A673 (cell line): ENCODE measurements at regions not wholly inside any gene's neighbourhood (a gene's known extent, or its start where the extent isn't known, plus 50 kb on each side); places are given as distances from the start of the nearest gene placed in this dataset.

Source experiments
- BruUV-seq: library from RNA; stranded (reverse); fragments of 400-500 nt; replicated peaks from 2 replicates; lab custom pipeline; 2021; lab: Mats Ljungman, UMichigan
- CTCF ChIA-PET: fragments of 300-600 bp; sonication (Branson Sonifier 250); formaldehyde crosslinking; loops from one replicate; lab custom pipeline; 2022; ENCODE audit warnings: antibody characterized with exemption; lab: Charles Lee
- POLR2A ChIA-PET: fragments of 300-600 bp; sonication (Branson Sonifier 250); formaldehyde crosslinking; loops from one replicate; lab custom pipeline; 2022; ENCODE audit warnings: antibody characterized with exemption; ENCODE audit not compliant: low non-redundant PET; lab: Charles Lee
- DNase-seq: peaks from one replicate; pipeline ENCODE4 v3.0.0-alpha.2; 2015; ENCODE audit warnings: low spot score
- H3K27ac ChIP-seq: fragments of 200-600 bp; sonication (generic); 2 replicates; pipeline ENCODE4 v1.5.1; 2016; ENCODE audit warnings: mixed run types, low read depth, mild to moderate bottlenecking, mixed read lengths, antibody characterized with exemption, low read length; ENCODE audit not compliant: poor library complexity, severe bottlenecking
- H3K27me3 ChIP-seq: fragments of 200-600 bp; sonication (generic); replicated peaks from 2 replicates; pipeline ENCODE4 v1.6.1; 2017; ENCODE audit warnings: mixed run types, low read depth, mild to moderate bottlenecking, mixed read lengths, antibody characterized with exemption, low read length; ENCODE audit not compliant: insufficient read depth, poor library complexity
- H3K36me3 ChIP-seq: fragments of 200-600 bp; sonication (generic); 2 replicates; pipeline ENCODE4 v1.6.1; 2016; ENCODE audit warnings: mixed run types, mild to moderate bottlenecking, mixed read lengths, antibody characterized with exemption, low read length; ENCODE audit not compliant: insufficient read depth, poor library complexity, severe bottlenecking
- H3K4me1 ChIP-seq: fragments of 200-600 bp; sonication (generic); 2 replicates; pipeline ENCODE4 v1.6.1; 2017; ENCODE audit warnings: mixed run types, mild to moderate bottlenecking, mixed read lengths, antibody characterized with exemption, low read length; ENCODE audit not compliant: insufficient read depth, poor library complexity, severe bottlenecking
- H3K4me3 ChIP-seq: fragments of 200-600 bp; sonication (generic); 2 replicates; pipeline ENCODE4 v1.5.1; 2016; ENCODE audit warnings: low read depth, mixed run types, mild to moderate bottlenecking, mixed read lengths, low read length; ENCODE audit not compliant: poor library complexity, severe bottlenecking
- H3K9me3 ChIP-seq: fragments of 200-600 bp; sonication (generic); 2 replicates; pipeline ENCODE4 v1.6.1; 2016; ENCODE audit warnings: mixed run types, low read depth, mild to moderate bottlenecking, mixed read lengths, antibody characterized with exemption, low read length; ENCODE audit not compliant: poor library complexity, severe bottlenecking
- CTCF ChIP-seq: fragments of 300-800, 200-600 bp; sonication (generic); conservative IDR thresholded peaks from 2 replicates; pipeline ENCODE4 v1.5.1; 2017; ENCODE audit warnings: low read depth, mild to moderate bottlenecking, antibody characterized with exemption, low read length, moderate library complexity, mixed read lengths
- EZH2 ChIP-seq: fragments of 200-600 bp; sonication (generic); IDR thresholded peaks from 2 replicates; pipeline ENCODE4 v1.6.1; 2017; ENCODE audit warnings: borderline replicate concordance, low read depth, mild to moderate bottlenecking, mixed read lengths, antibody characterized with exemption, low read length; ENCODE audit not compliant: poor library complexity, severe bottlenecking
- intact Hi-C: fragments of 100-400 bp; cut with micrococcal nuclease; formaldehyde crosslinking; loops from one replicate; pipeline ENCODE4 v1.10.0; 2022; ENCODE audit not compliant: unreplicated experiment

GRCh38 chr6:137666202-137666774 lies 172.1 kb upstream of the OLIG3 start:
- no peaks in the 10 kb centered on the region for H3K4me1 ChIP-seq
- peaks cover 17% of the 10 kb centered on the region for H3K27me3 ChIP-seq
- H3K9me3 ChIP-seq = no peaks in the 10 kb centered on the region
- TF ChIP-seq EZH2 = no peak
- POLR2A ChIA-PET = no interaction called here
- H3K36me3 ChIP-seq = no peaks in the 10 kb centered on the region
- CTCF ChIA-PET = no interaction called here
- no peak overlapping the region for H3K4me3 ChIP-seq
- H3K27ac ChIP-seq = no peak overlapping the region
- no peak for DNase-seq
- intact Hi-C loops = no loop called here
- no TSS peak for BruUV-seq

GRCh38 chr6:137673603-137674002 lies 179.4 kb upstream of the OLIG3 start:
- BruUV-seq = no TSS peak
- H3K9me3 ChIP-seq = no peaks in the 10 kb centered on the region
- no peaks in the 10 kb centered on the region for H3K36me3 ChIP-seq
- DNase-seq = no peak
- no peaks in the 10 kb centered on the region for H3K4me1 ChIP-seq
- intact Hi-C loops = no loop called here
- H3K27me3 ChIP-seq = peaks cover 14% of the 10 kb centered on the region
- no peak overlapping the region for H3K27ac ChIP-seq
- TF ChIP-seq EZH2 = no peak
- TF ChIP-seq CTCF = no peak
- no peak overlapping the region for H3K4me3 ChIP-seq
- ChIA-PET CTCF (no interaction called here), POLR2A (no interaction called here)

GRCh38 chr6:137676888-137677287 lies 182.7 kb upstream of the OLIG3 start:
- no peaks in the 10 kb centered on the region for H3K9me3 ChIP-seq
- no peak overlapping the region for H3K27ac ChIP-seq
- no TSS peak for BruUV-seq
- ChIA-PET POLR2A (no interaction called here), CTCF (no interaction called here)
- H3K4me1 ChIP-seq = no peaks in the 10 kb centered on the region
- H3K36me3 ChIP-seq = no peaks in the 10 kb centered on the region
- DNase-seq = no peak
- peaks cover 9% of the 10 kb centered on the region for H3K27me3 ChIP-seq
- H3K4me3 ChIP-seq = no peak overlapping the region
- intact Hi-C loops = no loop called here
- TF ChIP-seq CTCF = no peak
- TF ChIP-seq EZH2 = no peak

GRCh38 chr6:137677709-137678108 lies 183.5 kb upstream of the OLIG3 start:
- Histone ChIP-seq H3K27ac (no peak overlapping the region), H3K36me3 (no peaks in the 10 kb centered on the region), H3K27me3 (peaks cover 5% of the 10 kb centered on the region), H3K9me3 (no peaks in the 10 kb centered on the region), H3K4me1 (no peaks in the 10 kb centered on the region), H3K4me3 (no peak overlapping the region)
- no TSS peak for BruUV-seq
- TF ChIP-seq EZH2 (no peak), CTCF (no peak)
- intact Hi-C loops = no loop called here
- ChIA-PET CTCF (no interaction called here), POLR2A (no interaction called here)
- DNase-seq = no peak
